ENCODE measurements at regions not wholly inside any gene's neighbourhood (a gene's known extent, or its start where the extent isn't known, plus 50 kb on each side); places are given as distances from the start of the nearest gene placed in this dataset.

- POLR2A ChIA-PET: no interaction called here
- CTCF ChIA-PET: no interaction called here
These were observed 485.6 kb downstream of the PTH2R start for GRCh38 chr2:208892203-208892602.

More at GRCh38 chr2:208892203-208892602, 485.6 kb downstream of the PTH2R start:
- Histone ChIP-seq H4K20me1 (ENCODE audit: insufficient read depth) (no peaks in the 10 kb centered on the region), H3F3A (replicated peaks; ENCODE audit: insufficient read depth) (no peaks in the 10 kb centered on the region), H3K9me2 (no peaks in the 10 kb centered on the region), H3K4me3 (ENCODE audit: low read depth in 2 of 2, low read length in 1 of 2) (no peak overlapping the region), H3K9ac (no peak overlapping the region), H3K4me1 (ENCODE audit: control insufficient read depth in 1 of 2, insufficient read depth in 2 of 2, low read depth in 1 of 2, low read length in 1 of 2) (no peaks in the 10 kb centered on the region), H2AFZ (ENCODE audit: low read depth) (no peak overlapping the region), H3K27me3 (ENCODE audit: insufficient read depth) (no peaks in the 10 kb centered on the region), H3K79me2 (ENCODE audit: insufficient read depth) (no peaks in the 10 kb centered on the region), H3K9me3 (no peaks in the 10 kb centered on the region), H3K4me2 (no peak overlapping the region), H3K36me3 (replicated peaks in 1 of 2; ENCODE audit: control insufficient read depth in 1 of 2, insufficient read depth in 2 of 2, low read length in 1 of 2) (no peaks in the 10 kb centered on the region), H3K27ac (ENCODE audit: low read depth in 2 of 2, low read length in 1 of 2) (no peak overlapping the region)
- no peak for TF ChIP-seq POLR2AphosphoS5 (IDR thresholded peaks at IDR 0.05; ENCODE audit: low read depth, low read length)
- TF ChIP-seq PBX3 (IDR thresholded peaks at IDR 0.05): no peak
- no peak for TF ChIP-seq CTCF (IDR thresholded peaks at IDR 0.05)
- TF ChIP-seq ELF1 (IDR thresholded peaks at IDR 0.05): no peak
- TF ChIP-seq REST (IDR thresholded peaks at IDR 0.05; ENCODE audit: low read depth, low read length): no peak
- no peak for TF ChIP-seq YY1 (IDR thresholded peaks at IDR 0.05; ENCODE audit: low read depth)
- no peak for TF ChIP-seq CHD2 (IDR thresholded peaks at IDR 0.05; ENCODE audit: low read length, partially characterized antibody)
- TF ChIP-seq IRF3 (IDR thresholded peaks at IDR 0.05; ENCODE audit: low read depth, low read length): no peak
- no peak for TF ChIP-seq TCF12 (IDR thresholded peaks at IDR 0.05)
- TF ChIP-seq RAD21 (IDR thresholded peaks at IDR 0.05; ENCODE audit: low read length): no peak
- TF ChIP-seq GABPA (IDR thresholded peaks at IDR 0.05; ENCODE audit: low read depth): no peak
- TF ChIP-seq TAF1 (IDR thresholded peaks at IDR 0.05; ENCODE audit: borderline replicate concordance, low read depth, low read length): no peak
- no peak for DNase-seq

All from SK-N-SH (cell line).